ENCODE measurements at regions not wholly inside any gene's neighbourhood (a gene's known extent, or its start where the extent isn't known, plus 50 kb on each side); places are given as distances from the start of the nearest gene placed in this dataset.

- H3K36me3 Mint-ChIP-seq (ENCODE audit: low read depth), result peaks cover 2% of the 10 kb centered on the region
- H3K9me3 Mint-ChIP-seq (ENCODE audit: low read depth), result no peaks in the 10 kb centered on the region
- no peak for TF ChIP-seq CTCF (IDR thresholded peaks at IDR 0.05)
- no peak overlapping the region for H3K4me3 Mint-ChIP-seq (ENCODE audit: unreplicated experiment)
- no peak for DNase-seq (ENCODE audit: low spot score)
- H3K27me3 Mint-ChIP-seq (ENCODE audit: low read depth), result no peaks in the 10 kb centered on the region
- H3K4me1 Mint-ChIP-seq (ENCODE audit: low read depth), result peaks cover 8% of the 10 kb centered on the region
- no peak overlapping the region for H3K27ac Mint-ChIP-seq (ENCODE audit: unreplicated experiment)
These were observed 99.5 kb downstream of the FAM76B start for GRCh38 chr11:95690100-95690499.

GRCh38 chr11:95688501-95689222 is 100.9 kb downstream of the FAM76B start:
- H3K27ac Mint-ChIP-seq (ENCODE audit: unreplicated experiment), result no peak overlapping the region
- H3K4me3 Mint-ChIP-seq (ENCODE audit: unreplicated experiment), result no peak overlapping the region
- peaks cover 23% of the 10 kb centered on the region for H3K4me1 Mint-ChIP-seq (ENCODE audit: low read depth)
- peaks cover 2% of the 10 kb centered on the region for H3K36me3 Mint-ChIP-seq (ENCODE audit: low read depth)
- H3K9me3 Mint-ChIP-seq (ENCODE audit: low read depth), result no peaks in the 10 kb centered on the region
- TF ChIP-seq CTCF (IDR thresholded peaks at IDR 0.05), result no peak
- H3K27me3 Mint-ChIP-seq (ENCODE audit: low read depth), result no peaks in the 10 kb centered on the region
- DNase-seq (ENCODE audit: low spot score), result no peak

- Mint-ChIP-seq H3K9me3 (ENCODE audit: low read depth) (no peaks in the 10 kb centered on the region), H3K4me3 (ENCODE audit: unreplicated experiment) (no peak overlapping the region), H3K27me3 (ENCODE audit: low read depth) (no peaks in the 10 kb centered on the region), H3K27ac (ENCODE audit: unreplicated experiment) (no peak overlapping the region), H3K4me1 (ENCODE audit: low read depth) (peaks cover 24% of the 10 kb centered on the region), H3K36me3 (ENCODE audit: low read depth) (peaks cover 2% of the 10 kb centered on the region)
- no peak for TF ChIP-seq CTCF (IDR thresholded peaks at IDR 0.05)
- no peak for DNase-seq (ENCODE audit: low spot score)
These were observed 101.6 kb downstream of the FAM76B start for GRCh38 chr11:95688015-95688414.

- H3K36me3 Mint-ChIP-seq (ENCODE audit: low read depth), result peaks cover 2% of the 10 kb centered on the region
- no peak for DNase-seq (ENCODE audit: low spot score)
- no peak overlapping the region for H3K27ac Mint-ChIP-seq (ENCODE audit: unreplicated experiment)
- peaks cover 32% of the 10 kb centered on the region for H3K4me1 Mint-ChIP-seq (ENCODE audit: low read depth)
- no peak for TF ChIP-seq CTCF (IDR thresholded peaks at IDR 0.05)
- peaks cover 3% of the 10 kb centered on the region for H3K9me3 Mint-ChIP-seq (ENCODE audit: low read depth)
- no peak overlapping the region for H3K4me3 Mint-ChIP-seq (ENCODE audit: unreplicated experiment)
- no peaks in the 10 kb centered on the region for H3K27me3 Mint-ChIP-seq (ENCODE audit: low read depth)
These were observed 103.3 kb downstream of the FAM76B start for GRCh38 chr11:95686265-95686664.

GRCh38 chr11:95684701-95685100 is 104.9 kb downstream of the FAM76B start:
- Mint-ChIP-seq H3K27ac (ENCODE audit: unreplicated experiment) (no peak overlapping the region), H3K27me3 (ENCODE audit: low read depth) (no peaks in the 10 kb centered on the region), H3K9me3 (ENCODE audit: low read depth) (peaks cover 3% of the 10 kb centered on the region), H3K4me1 (ENCODE audit: low read depth) (peaks cover 48% of the 10 kb centered on the region), H3K4me3 (ENCODE audit: unreplicated experiment) (no peak overlapping the region), H3K36me3 (ENCODE audit: low read depth) (peaks cover 2% of the 10 kb centered on the region)
- no peak for TF ChIP-seq CTCF (IDR thresholded peaks at IDR 0.05)
- no peak for DNase-seq (ENCODE audit: low spot score)

All from chondrocyte (in vitro differentiated cells).